ENCODE measurements at regions not wholly inside any gene's neighbourhood (a gene's known extent, or its start where the extent isn't known, plus 50 kb on each side); places are given as distances from the start of the nearest gene placed in this dataset.

DNA sequence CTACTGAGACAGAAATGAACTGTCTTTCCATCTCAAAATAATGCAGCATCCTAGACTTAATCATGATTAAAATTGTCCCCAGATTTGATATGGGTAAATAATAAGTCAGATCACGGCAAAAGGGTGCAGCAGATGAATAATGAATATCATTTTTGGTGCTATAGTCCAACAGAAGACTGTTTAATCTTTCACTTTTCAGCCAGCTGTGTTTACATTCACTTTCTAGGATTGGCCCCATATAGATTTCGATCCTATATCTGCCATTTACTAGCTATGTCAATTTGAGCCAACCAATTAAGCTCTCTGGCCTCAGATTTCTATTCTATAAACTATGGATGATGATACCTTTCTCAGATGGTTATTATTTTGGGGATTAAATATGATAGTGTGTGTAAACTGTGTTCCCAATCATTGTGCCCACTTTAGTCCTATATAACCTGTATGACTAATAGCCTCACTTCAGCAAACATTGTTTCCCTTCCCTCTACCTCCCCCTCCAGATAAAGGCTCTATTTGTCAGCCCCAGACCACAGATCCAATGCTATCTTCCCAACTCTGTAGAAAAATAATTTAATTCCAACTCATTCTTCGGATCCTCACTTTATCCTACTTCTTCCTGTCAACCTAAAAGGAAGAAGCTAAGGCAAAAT, 53.6 kb upstream of the NT5E start:
- no peak overlapping the region for H3K4me3 Mint-ChIP-seq
- no peaks in the 10 kb centered on the region for H3K36me3 Mint-ChIP-seq (ENCODE audit: low read depth)
- H3K27me3 Mint-ChIP-seq (ENCODE audit: low read depth), result no peaks in the 10 kb centered on the region
- CTCF ChIA-PET, result interaction anchor here (1.2 kb wide), 1 partner anchor 58 kb away, joined by 3 read pairs; no protein-coding TSS in a partner anchor
- no peak overlapping the region for H3K27ac Mint-ChIP-seq
- no peaks in the 10 kb centered on the region for H3K4me1 Mint-ChIP-seq (ENCODE audit: low read depth)
- H3K9me3 Mint-ChIP-seq, result peaks cover 2% of the 10 kb centered on the region
- intact Hi-C loops (cut with micrococcal nuclease), result no loop called here
- no peak for DNase-seq

DNA sequence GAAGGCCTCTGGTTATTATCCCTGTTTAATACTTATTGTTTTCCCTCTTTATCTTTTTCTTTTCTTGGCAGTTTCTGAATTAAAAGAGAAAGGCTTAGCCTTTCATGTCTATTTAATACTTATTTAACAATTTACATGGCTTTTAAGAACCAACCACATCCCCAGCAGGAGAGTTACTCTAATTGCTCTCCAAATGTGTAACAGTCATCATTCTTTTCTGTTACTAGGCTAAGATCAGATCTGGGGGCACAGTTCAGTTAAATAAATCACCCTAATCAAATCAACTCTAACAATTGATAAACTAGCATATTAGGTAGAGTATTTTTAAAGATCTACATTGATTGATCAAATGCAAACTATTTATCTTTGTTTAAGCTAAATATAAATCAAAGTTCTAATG, 54.1 kb upstream of the NT5E start:
- DNase-seq, result no peak
- CTCF ChIA-PET, result interaction anchor here (1.2 kb wide), 1 partner anchor 59 kb away, joined by 3 read pairs; no protein-coding TSS in a partner anchor
- no peak overlapping the region for H3K27ac Mint-ChIP-seq
- intact Hi-C loops (cut with micrococcal nuclease), result no loop called here
- no peaks in the 10 kb centered on the region for H3K27me3 Mint-ChIP-seq (ENCODE audit: low read depth)
- no peaks in the 10 kb centered on the region for H3K4me1 Mint-ChIP-seq (ENCODE audit: low read depth)
- no peak overlapping the region for H3K4me3 Mint-ChIP-seq
- H3K9me3 Mint-ChIP-seq, result peaks cover 2% of the 10 kb centered on the region
- H3K36me3 Mint-ChIP-seq (ENCODE audit: low read depth), result no peaks in the 10 kb centered on the region

- no peaks in the 10 kb centered on the region for H3K36me3 Mint-ChIP-seq (ENCODE audit: low read depth)
- CTCF ChIA-PET, result no interaction called here
- H3K9me3 Mint-ChIP-seq, result peaks cover 2% of the 10 kb centered on the region
- H3K27me3 Mint-ChIP-seq (ENCODE audit: low read depth), result peaks cover 2% of the 10 kb centered on the region
- no peak overlapping the region for H3K27ac Mint-ChIP-seq
- H3K4me1 Mint-ChIP-seq (ENCODE audit: low read depth), result no peaks in the 10 kb centered on the region
- intact Hi-C loops (cut with micrococcal nuclease), result no loop called here
- no peak for DNase-seq
- H3K4me3 Mint-ChIP-seq, result no peak overlapping the region
Measured at GRCh38 chr6:85394853-85395538, 54.9 kb upstream of the NT5E start.

DNA sequence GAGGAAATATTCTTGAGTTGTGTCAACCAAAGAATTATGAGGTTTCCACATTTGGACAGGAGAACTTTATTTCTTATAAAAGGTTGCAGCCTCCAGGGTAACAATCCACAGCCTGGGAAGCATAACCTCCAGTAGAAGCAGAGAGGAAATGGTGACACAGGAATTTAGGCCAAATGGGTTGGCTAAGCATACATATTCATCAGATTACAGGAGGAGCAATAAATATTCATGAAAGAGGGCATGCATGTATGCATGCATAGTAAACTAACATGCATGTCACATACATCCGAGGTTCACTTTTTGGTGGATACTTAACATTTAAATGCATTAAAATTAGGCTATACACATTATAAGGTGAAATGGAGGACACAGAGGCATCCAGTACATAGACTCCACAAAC, 55.7 kb upstream of the NT5E start:
- no peak for DNase-seq
- H3K27ac Mint-ChIP-seq, result no peak overlapping the region
- intact Hi-C loops (cut with micrococcal nuclease), result no loop called here
- peaks cover 1% of the 10 kb centered on the region for H3K4me1 Mint-ChIP-seq (ENCODE audit: low read depth)
- H3K27me3 Mint-ChIP-seq (ENCODE audit: low read depth), result peaks cover 3% of the 10 kb centered on the region
- no peaks in the 10 kb centered on the region for H3K36me3 Mint-ChIP-seq (ENCODE audit: low read depth)
- peaks cover 2% of the 10 kb centered on the region for H3K9me3 Mint-ChIP-seq
- CTCF ChIA-PET, result no interaction called here
- H3K4me3 Mint-ChIP-seq, result no peak overlapping the region

DNA sequence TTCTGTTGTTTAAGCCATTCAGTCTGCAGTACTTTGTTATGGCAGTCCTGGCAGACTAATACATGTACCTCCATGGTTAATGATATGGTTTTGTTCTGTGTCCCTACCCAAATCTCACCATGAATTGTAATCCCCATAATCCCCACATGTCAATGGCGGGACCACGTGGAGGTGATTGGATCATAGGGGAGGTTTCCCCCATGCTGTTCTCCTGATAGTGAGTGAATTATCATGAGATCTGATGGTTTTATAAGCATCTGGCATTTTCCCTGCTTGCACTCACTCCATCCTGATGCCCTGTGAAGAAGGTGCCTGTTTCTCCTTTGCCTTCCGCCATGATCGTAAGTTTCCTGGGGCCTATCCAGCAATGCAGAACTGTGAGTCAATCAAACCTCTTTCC, 57.5 kb upstream of the NT5E start:
- no peak for DNase-seq
- H3K4me3 Mint-ChIP-seq, result no peak overlapping the region
- no peaks in the 10 kb centered on the region for H3K9me3 Mint-ChIP-seq
- CTCF ChIA-PET, result no interaction called here
- H3K36me3 Mint-ChIP-seq (ENCODE audit: low read depth), result no peaks in the 10 kb centered on the region
- H3K4me1 Mint-ChIP-seq (ENCODE audit: low read depth), result peaks cover 3% of the 10 kb centered on the region
- H3K27ac Mint-ChIP-seq, result no peak overlapping the region
- peaks cover 3% of the 10 kb centered on the region for H3K27me3 Mint-ChIP-seq (ENCODE audit: low read depth)
- intact Hi-C loops (cut with micrococcal nuclease), result no loop called here

DNA sequence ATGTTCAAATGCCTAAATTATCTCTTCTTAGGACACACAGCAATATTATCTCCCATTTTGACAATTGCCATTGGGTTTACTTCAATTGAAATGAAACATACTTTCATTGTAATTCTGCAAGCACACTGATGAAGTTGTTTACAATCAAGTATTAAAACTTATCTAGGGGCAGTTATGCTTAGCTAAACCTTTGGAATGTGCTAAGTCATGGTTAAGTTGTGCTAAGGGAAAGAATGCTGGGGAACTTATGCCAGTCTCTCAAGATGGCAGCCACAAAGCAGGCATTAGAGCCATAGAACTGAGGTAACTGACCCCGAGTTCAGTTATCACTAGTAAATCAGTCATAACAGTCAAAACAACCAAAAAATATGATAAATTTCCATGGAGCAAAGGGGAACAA, 59.1 kb upstream of the NT5E start:
- intact Hi-C loops (cut with micrococcal nuclease), result no loop called here

GRCh38 chr6:85390105-85390728, 59.7 kb upstream of the NT5E start:
- Mint-ChIP-seq H3K9me3 (no peaks in the 10 kb centered on the region), H3K27ac (no peak overlapping the region), H3K27me3 (ENCODE audit: low read depth) (peaks cover 3% of the 10 kb centered on the region), H3K4me3 (no peak overlapping the region), H3K4me1 (ENCODE audit: low read depth) (peaks cover 3% of the 10 kb centered on the region), H3K36me3 (ENCODE audit: low read depth) (no peaks in the 10 kb centered on the region)
- no peak for DNase-seq
- intact Hi-C loops (cut with micrococcal nuclease), result no loop called here
- CTCF ChIA-PET, result no interaction called here

More for the DNA sequence above, 59.1 kb upstream of the NT5E start:
- Mint-ChIP-seq H3K27me3 (ENCODE audit: low read depth) (peaks cover 3% of the 10 kb centered on the region), H3K4me1 (ENCODE audit: low read depth) (peaks cover 3% of the 10 kb centered on the region), H3K4me3 (no peak overlapping the region), H3K27ac (no peak overlapping the region), H3K9me3 (no peaks in the 10 kb centered on the region), H3K36me3 (ENCODE audit: low read depth) (no peaks in the 10 kb centered on the region)
- no peak for DNase-seq
- CTCF ChIA-PET, result no interaction called here

DNA sequence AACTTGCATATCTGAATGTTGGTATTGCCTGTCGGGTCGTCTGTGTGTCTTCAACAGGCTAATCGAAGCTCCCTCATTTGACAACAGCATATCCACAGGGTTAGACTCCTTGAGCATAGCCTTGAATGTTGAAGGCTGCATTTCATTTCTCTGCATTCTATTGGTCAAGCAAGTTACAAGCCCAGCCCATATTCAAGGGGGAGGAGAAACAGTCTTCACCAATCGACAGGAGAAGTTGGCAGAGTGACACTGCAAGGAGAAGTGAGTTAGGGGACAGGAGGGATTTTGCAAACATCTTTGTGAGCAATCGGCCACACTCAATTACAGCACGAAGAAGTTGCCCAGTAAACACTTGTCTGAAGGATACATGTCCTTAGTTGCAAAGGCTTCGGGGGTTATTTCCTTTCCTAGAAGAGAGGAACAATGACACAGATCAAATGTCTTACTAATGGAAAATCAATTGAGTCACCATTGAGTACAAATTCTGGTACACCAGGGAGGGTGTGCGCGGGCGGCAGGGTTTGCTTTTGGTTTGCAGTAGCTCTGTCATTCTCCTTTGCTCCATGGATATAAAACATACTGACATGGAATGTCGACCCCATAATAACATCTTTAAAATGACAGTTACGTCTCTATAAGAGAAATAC, 60.6 kb upstream of the NT5E start:
- Mint-ChIP-seq H3K9me3 (no peaks in the 10 kb centered on the region), H3K27me3 (ENCODE audit: low read depth) (peaks cover 3% of the 10 kb centered on the region), H3K27ac (no peak overlapping the region), H3K4me1 (ENCODE audit: low read depth) (peaks cover 3% of the 10 kb centered on the region), H3K36me3 (ENCODE audit: low read depth) (no peaks in the 10 kb centered on the region), H3K4me3 (no peak overlapping the region)
- CTCF ChIA-PET, result interaction anchor here (1.0 kb wide), 1 partner anchor 94 kb away, joined by 4 read pairs; no protein-coding TSS in a partner anchor
- intact Hi-C loops (cut with micrococcal nuclease), result no loop called here
- DNase-seq, result peak; percentile 14

- intact Hi-C loops (cut with micrococcal nuclease), result no loop called here
- no peak for DNase-seq
Measured at GRCh38 chr6:85388531-85388930, 61.4 kb upstream of the NT5E start.

DNA sequence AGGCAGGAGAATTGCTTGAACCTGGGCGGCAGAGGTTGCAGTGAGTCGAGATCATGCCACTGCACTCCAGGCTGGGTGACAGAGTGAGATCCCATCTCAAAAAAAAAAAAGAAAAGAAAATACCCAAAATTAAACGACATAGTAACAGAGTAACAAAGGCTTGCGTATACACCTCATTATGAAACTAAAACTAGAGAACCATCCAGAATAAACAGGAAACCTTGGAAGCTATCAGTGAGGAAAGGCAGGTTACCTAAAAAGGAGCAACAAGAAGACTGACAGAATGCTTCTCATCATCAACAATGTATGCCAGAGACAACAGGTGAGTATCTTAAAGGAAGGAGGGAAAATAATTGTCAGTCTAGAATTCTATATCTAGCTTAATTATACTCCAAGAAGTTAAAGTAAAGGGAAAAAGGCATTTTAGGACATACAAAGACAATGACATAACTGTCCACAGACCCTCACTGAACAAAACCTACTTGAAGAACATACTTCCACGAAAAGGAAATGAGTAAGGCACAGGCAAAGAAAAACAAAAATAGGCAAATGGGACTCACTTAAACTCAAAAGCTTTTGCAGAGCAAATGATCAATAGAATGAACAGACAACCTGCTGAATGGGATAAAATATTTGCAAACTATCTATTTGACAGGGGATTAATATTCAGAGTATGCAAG, 64.1 kb upstream of the NT5E start:
- Mint-ChIP-seq H3K36me3 (ENCODE audit: low read depth) (no peaks in the 10 kb centered on the region), H3K9me3 (no peaks in the 10 kb centered on the region), H3K4me3 (no peak overlapping the region), H3K27me3 (ENCODE audit: low read depth) (peaks cover 3% of the 10 kb centered on the region), H3K4me1 (ENCODE audit: low read depth) (peaks cover 3% of the 10 kb centered on the region), H3K27ac (no peak overlapping the region)
- DNase-seq, result no peak
- intact Hi-C loops (cut with micrococcal nuclease), result no loop called here
- CTCF ChIA-PET, result interaction anchor here (1.8 kb wide), 1 partner anchor 98 kb away, joined by 10 read pairs; no protein-coding TSS in a partner anchor

More at GRCh38 chr6:85388531-85388930, 61.4 kb upstream of the NT5E start:
- no peak overlapping the region for H3K27ac Mint-ChIP-seq
- no peaks in the 10 kb centered on the region for H3K9me3 Mint-ChIP-seq
- H3K4me1 Mint-ChIP-seq (ENCODE audit: low read depth), result peaks cover 3% of the 10 kb centered on the region
- CTCF ChIA-PET, result interaction anchor here (1.0 kb wide), 1 partner anchor 94 kb away, joined by 4 read pairs; no protein-coding TSS in a partner anchor
- peaks cover 3% of the 10 kb centered on the region for H3K27me3 Mint-ChIP-seq (ENCODE audit: low read depth)
- H3K4me3 Mint-ChIP-seq, result no peak overlapping the region
- no peaks in the 10 kb centered on the region for H3K36me3 Mint-ChIP-seq (ENCODE audit: low read depth)

GRCh38 chr6:85383042-85383441, 66.8 kb upstream of the NT5E start:
- Mint-ChIP-seq H3K27me3 (ENCODE audit: low read depth) (no peaks in the 10 kb centered on the region), H3K9me3 (peaks cover 4% of the 10 kb centered on the region), H3K36me3 (ENCODE audit: low read depth) (no peaks in the 10 kb centered on the region), H3K4me3 (no peak overlapping the region), H3K27ac (no peak overlapping the region), H3K4me1 (ENCODE audit: low read depth) (no peaks in the 10 kb centered on the region)
- no peak for DNase-seq
- CTCF ChIA-PET, result interaction anchor here (1.1 kb wide), 1 partner anchor 100 kb away, joined by 4 read pairs; no protein-coding TSS in a partner anchor
- intact Hi-C loops (cut with micrococcal nuclease), result no loop called here

GRCh38 chr6:85382541-85382940, 67.3 kb upstream of the NT5E start:
- CTCF ChIA-PET, result interaction anchor here (1.1 kb wide), 1 partner anchor 100 kb away, joined by 4 read pairs; no protein-coding TSS in a partner anchor
- intact Hi-C loops (cut with micrococcal nuclease), result no loop called here
- no peaks in the 10 kb centered on the region for H3K4me1 Mint-ChIP-seq (ENCODE audit: low read depth)
- no peaks in the 10 kb centered on the region for H3K36me3 Mint-ChIP-seq (ENCODE audit: low read depth)
- no peak overlapping the region for H3K27ac Mint-ChIP-seq
- H3K9me3 Mint-ChIP-seq, result peaks cover 4% of the 10 kb centered on the region
- no peak for DNase-seq
- no peak overlapping the region for H3K4me3 Mint-ChIP-seq
- H3K27me3 Mint-ChIP-seq (ENCODE audit: low read depth), result no peaks in the 10 kb centered on the region

Measured in activated naive CD4-positive, alpha-beta T cell treated with anti-CD3 and anti-CD28 coated beads for 36 hours (primary cell).